Activated naive CD4-positive, alpha-beta T cell treated with anti-CD3 and anti-CD28 coated beads for 36 hours (primary cell): ENCODE measurements at regions not wholly inside any gene's neighbourhood (a gene's known extent, or its start where the extent isn't known, plus 50 kb on each side); places are given as distances from the start of the nearest gene placed in this dataset.
"Not testable (repeated sequence)": the region's sequence is repeated elsewhere in the genome, so short reads cannot be mapped to it uniquely, and the experiment has no call there.

Experiments
- CTCF ChIA-PET: fragments of 350-600 bp; sonication (Branson Sonifier 250); formaldehyde crosslinking; loops from one replicate; lab custom pipeline; 2021; ENCODE audit warnings: antibody characterized with exemption; lab: Charles Lee
- DNase-seq: peaks from one replicate; pipeline ENCODE4 v3.0.0-alpha.2; 2020
- H3K27ac Mint-ChIP-seq: one replicate; pipeline ENCODE4 v1.8.0; 2021; ENCODE audit warnings: mild to moderate bottlenecking, mixed read lengths
- H3K27me3 Mint-ChIP-seq: one replicate; pipeline ENCODE4 v1.8.0; 2021; ENCODE audit warnings: low read depth, mixed read lengths
- H3K36me3 Mint-ChIP-seq: one replicate; pipeline ENCODE4 v1.8.0; 2021; ENCODE audit warnings: low read depth, mixed read lengths
- H3K4me1 Mint-ChIP-seq: one replicate; pipeline ENCODE4 v1.8.0; 2021; ENCODE audit warnings: low read depth, mixed read lengths
- H3K4me3 Mint-ChIP-seq: one replicate; pipeline ENCODE4 v1.8.0; 2021; ENCODE audit warnings: mild to moderate bottlenecking, moderate library complexity, mixed read lengths
- H3K9me3 Mint-ChIP-seq: one replicate; pipeline ENCODE4 v1.8.0; 2021; ENCODE audit warnings: mixed read lengths
- intact Hi-C: fragments of 100-400 bp; cut with micrococcal nuclease; formaldehyde crosslinking; loops from one replicate; pipeline ENCODE4 v1.15.1; 2023

- H3K27ac Mint-ChIP-seq, H3K36me3 Mint-ChIP-seq, CTCF ChIA-PET, DNase-seq, H3K4me3 Mint-ChIP-seq, H3K9me3 Mint-ChIP-seq, intact Hi-C loops: not testable (repeated sequence)
- H3K4me1 Mint-ChIP-seq = peaks cover 17% of the 10 kb centered on the region
- peaks cover 24% of the 10 kb centered on the region for H3K27me3 Mint-ChIP-seq
Measured at GRCh38 chr9:63820882-63821281, 1464.1 kb downstream of the FOXD4L5 start.

DNA sequence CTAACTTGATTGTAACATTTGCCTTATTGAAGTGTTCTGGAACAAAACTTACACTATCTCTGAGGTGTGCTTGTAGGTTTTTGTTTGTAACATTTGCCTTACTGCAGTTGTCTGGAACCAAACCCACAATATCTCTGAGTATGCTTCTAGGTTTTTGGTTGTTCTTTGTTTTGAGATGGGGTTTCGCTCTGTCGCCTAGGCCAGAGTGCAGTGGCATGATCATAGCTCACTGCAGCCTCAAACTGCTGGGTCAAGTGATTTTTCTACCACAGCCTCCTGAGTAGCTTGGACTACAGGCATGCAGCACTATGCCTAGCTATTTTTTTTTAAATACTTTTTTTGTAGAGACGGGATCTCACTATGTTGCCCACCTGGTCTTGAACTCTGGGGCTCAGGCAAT lies 1464.6 kb downstream of the FOXD4L5 start:
- DNase-seq, intact Hi-C loops, CTCF ChIA-PET, H3K4me3 Mint-ChIP-seq, H3K27ac Mint-ChIP-seq, H3K36me3 Mint-ChIP-seq: not testable (repeated sequence)
- H3K4me1 Mint-ChIP-seq = peaks cover 17% of the 10 kb centered on the region
- H3K27me3 Mint-ChIP-seq = peaks cover 25% of the 10 kb centered on the region
- H3K9me3 Mint-ChIP-seq = peaks cover 11% of the 10 kb centered on the region

DNA sequence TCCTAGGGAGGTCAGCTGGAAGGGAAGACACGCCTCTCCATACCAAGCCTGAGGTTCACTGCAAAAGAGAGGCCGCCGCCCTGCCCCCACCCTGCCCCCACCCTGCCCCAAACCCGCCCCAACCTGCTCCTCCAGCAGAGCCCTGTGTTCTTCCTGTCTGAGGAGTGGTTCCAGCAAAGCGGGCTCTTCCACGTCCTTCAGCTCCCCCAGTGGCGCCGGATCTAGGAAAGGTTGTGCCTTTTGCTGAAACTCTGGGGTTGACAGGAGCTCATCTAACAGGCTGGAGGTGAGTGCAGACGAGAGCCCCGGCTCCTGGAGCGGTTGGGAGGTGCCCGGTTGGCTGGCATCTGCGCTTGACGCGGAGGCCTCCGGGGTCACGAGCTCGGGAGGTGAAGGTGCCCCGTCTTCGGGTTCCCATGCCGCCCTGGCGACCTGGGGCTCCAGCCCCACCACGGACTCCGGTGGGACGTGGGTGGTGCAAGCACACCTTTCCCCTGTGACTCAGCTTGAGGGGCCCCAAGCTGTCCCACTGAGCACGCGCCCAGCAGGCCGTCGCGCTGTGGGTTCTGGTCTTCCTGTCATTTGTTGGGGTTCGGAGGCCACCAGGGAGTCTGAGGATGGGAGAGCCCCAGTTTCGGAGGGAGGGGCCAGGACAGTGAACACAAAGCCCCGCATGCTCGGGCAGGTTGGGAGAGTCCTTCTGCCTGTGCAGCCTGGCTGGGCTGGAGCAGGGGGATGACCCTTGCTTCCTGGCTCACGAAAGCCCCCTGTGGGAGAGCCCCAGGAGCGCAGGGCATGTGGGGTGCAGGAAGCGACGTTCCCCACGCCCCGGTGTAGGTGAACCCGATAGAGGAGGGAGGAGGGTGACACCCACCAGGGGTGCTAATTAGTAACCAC lies 1467.1 kb downstream of the FOXD4L5 start:
- no peak overlapping the region for H3K27ac Mint-ChIP-seq
- peak overlapping the region; percentile 68 for H3K4me3 Mint-ChIP-seq
- peaks cover 17% of the 10 kb centered on the region for H3K4me1 Mint-ChIP-seq
- CTCF ChIA-PET = interaction anchor here (1.0 kb wide), 2 partner anchors 1018 to 1019 kb away, joined by 3 to 4 read pairs; no protein-coding TSS in a partner anchor
- peak; percentile 71 for DNase-seq
- peaks cover 1% of the 10 kb centered on the region for H3K36me3 Mint-ChIP-seq
- intact Hi-C loops = no loop called here
- H3K27me3 Mint-ChIP-seq = peaks cover 38% of the 10 kb centered on the region
- peaks cover 13% of the 10 kb centered on the region for H3K9me3 Mint-ChIP-seq

- H3K9me3 Mint-ChIP-seq = peaks cover 13% of the 10 kb centered on the region
- intact Hi-C loops = no loop called here
- DNase-seq = peak; percentile 67
- H3K4me1 Mint-ChIP-seq = peaks cover 17% of the 10 kb centered on the region
- peaks cover 1% of the 10 kb centered on the region for H3K36me3 Mint-ChIP-seq
- CTCF ChIA-PET = interaction anchor here (1.0 kb wide), 2 partner anchors 1017 to 1018 kb away, joined by 3 to 4 read pairs; no protein-coding TSS in a partner anchor
- peak overlapping the region; percentile 68 for H3K4me3 Mint-ChIP-seq
- no peak overlapping the region for H3K27ac Mint-ChIP-seq
- peaks cover 38% of the 10 kb centered on the region for H3K27me3 Mint-ChIP-seq
Measured at GRCh38 chr9:63816751-63817621, 1468.0 kb downstream of the FOXD4L5 start.

DNA sequence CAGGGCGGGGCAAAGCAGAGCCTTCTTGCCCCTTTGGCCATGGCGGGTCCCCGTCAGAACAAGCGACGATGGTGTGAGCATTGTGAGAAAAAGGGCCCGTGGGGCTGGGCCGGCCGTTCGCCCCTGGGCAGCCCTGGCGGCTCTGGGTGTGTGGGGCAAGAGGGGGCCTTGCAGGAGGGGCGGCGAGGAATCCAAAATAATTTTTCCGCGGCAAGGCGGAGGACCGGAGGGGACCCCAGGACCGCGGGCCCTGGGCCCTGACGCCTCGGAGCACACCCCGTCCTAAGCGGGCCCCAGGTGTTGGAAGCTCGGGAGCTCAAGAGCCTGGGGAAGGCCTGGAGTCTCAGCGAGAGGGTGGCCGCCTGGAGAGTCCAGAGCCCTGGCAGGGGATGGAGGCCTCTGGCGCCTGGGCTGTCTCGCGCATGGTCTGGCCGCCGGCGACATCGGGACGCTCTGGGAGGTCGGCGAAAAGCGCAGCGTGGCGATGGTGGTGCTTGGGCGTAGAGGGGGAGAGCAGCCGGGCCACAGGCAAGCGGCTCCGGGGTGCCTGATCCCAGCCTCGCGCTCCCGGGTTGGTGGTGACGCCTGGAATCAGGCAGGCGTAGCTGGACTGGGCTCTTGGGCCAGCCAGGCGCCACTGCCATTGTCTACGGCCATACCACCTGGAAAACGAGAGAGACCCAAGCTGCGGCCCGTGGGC lies 1469.9 kb downstream of the FOXD4L5 start:
- H3K36me3 Mint-ChIP-seq, intact Hi-C loops, H3K27ac Mint-ChIP-seq, H3K9me3 Mint-ChIP-seq, H3K4me3 Mint-ChIP-seq, DNase-seq, CTCF ChIA-PET: not testable (repeated sequence)
- peaks cover 17% of the 10 kb centered on the region for H3K4me1 Mint-ChIP-seq
- peaks cover 35% of the 10 kb centered on the region for H3K27me3 Mint-ChIP-seq

DNA sequence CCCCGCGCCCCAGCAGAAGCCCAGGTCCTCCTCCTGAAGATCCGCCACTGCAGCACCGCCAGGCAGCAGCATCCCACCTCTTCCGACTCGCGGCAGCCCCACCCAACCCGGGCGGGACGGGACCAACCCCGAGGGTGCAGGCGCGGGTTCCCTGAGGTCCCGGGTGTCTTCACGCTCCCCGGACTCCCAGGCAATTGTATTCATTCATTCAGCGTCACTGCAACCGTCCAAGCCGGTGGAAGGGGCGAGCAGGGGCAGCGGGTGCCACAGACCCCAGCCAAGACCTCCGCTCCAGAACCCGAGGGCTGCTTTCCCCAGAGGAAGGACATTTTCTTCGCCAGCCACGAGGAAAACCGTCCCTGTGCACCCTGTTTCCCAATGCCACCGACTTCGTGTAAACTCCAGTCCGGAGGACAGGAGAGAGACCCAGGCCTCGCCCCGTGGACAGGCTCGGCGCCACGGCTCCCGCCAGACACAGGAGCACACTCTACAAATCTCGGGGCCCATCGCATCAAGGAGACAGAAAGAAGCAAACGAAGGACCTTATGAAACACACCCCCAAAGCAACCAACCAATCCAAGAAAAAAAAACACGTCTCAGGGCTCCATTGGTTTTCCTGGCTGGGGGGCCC lies 1471.5 kb downstream of the FOXD4L5 start:
- intact Hi-C loops, H3K36me3 Mint-ChIP-seq, H3K27ac Mint-ChIP-seq: not testable (repeated sequence)

GRCh38 chr9:63812822-63813221 lies 1472.2 kb downstream of the FOXD4L5 start:
- H3K9me3 Mint-ChIP-seq, H3K36me3 Mint-ChIP-seq, DNase-seq, H3K27ac Mint-ChIP-seq, intact Hi-C loops, CTCF ChIA-PET, H3K4me3 Mint-ChIP-seq: not testable (repeated sequence)
- peaks cover 30% of the 10 kb centered on the region for H3K27me3 Mint-ChIP-seq
- H3K4me1 Mint-ChIP-seq = peaks cover 12% of the 10 kb centered on the region

More for the DNA sequence above, 1471.5 kb downstream of the FOXD4L5 start:
- H3K4me1 Mint-ChIP-seq = peaks cover 17% of the 10 kb centered on the region
- peaks cover 35% of the 10 kb centered on the region for H3K27me3 Mint-ChIP-seq
- CTCF ChIA-PET, H3K9me3 Mint-ChIP-seq, H3K4me3 Mint-ChIP-seq, DNase-seq: not testable (repeated sequence)

DNA sequence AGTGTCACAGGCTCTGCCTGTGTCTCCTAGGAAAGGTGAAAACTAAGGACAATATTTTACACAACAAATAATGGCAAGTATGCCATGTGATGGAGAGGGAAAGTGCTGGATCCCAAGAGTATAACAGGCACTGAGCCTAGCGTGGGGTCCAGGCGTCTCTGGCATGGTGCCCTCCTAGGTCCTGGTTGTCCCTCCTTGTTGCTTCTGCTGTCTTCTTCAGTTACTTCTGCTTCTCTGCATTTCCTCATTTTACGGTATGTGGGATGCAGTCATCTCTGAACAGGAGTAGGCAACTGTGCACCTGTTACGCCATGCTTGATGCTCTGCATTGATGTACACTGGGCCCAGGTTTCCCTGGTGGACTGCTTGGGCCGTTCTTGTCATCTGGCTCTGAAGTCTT lies 1480.8 kb downstream of the FOXD4L5 start:
- H3K9me3 Mint-ChIP-seq, H3K4me3 Mint-ChIP-seq, H3K4me1 Mint-ChIP-seq, DNase-seq, H3K36me3 Mint-ChIP-seq, CTCF ChIA-PET, intact Hi-C loops, H3K27ac Mint-ChIP-seq, H3K27me3 Mint-ChIP-seq: not testable (repeated sequence)

- H3K4me1 Mint-ChIP-seq, CTCF ChIA-PET, H3K27ac Mint-ChIP-seq, DNase-seq, H3K27me3 Mint-ChIP-seq, H3K36me3 Mint-ChIP-seq, H3K4me3 Mint-ChIP-seq, intact Hi-C loops: not testable (repeated sequence)
- H3K9me3 Mint-ChIP-seq = peaks cover 19% of the 10 kb centered on the region
Measured at GRCh38 chr9:63794081-63794685, 1490.8 kb downstream of the FOXD4L5 start.

DNA sequence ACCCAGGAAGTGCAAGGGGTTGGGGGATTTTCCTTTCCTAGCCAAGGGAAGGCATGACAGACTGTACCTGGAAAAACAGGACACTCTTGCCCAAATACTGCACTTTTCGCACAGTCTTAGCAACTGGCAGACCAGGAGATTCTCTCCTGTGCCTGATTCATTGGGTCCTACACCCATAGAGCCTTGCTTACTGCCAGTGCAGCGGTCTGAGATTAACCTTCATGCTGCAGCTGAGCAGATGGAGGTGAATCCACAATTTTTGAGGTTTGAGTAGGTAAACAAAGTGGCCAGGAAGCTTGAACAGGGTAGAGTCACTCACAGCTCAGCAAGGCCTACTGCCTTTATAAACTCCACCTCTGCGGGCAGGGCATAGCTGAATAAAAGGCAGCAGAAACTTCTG lies 1497.6 kb downstream of the FOXD4L5 start:
- H3K27ac Mint-ChIP-seq, DNase-seq, H3K27me3 Mint-ChIP-seq, H3K4me1 Mint-ChIP-seq, H3K36me3 Mint-ChIP-seq, intact Hi-C loops, CTCF ChIA-PET, H3K4me3 Mint-ChIP-seq: not testable (repeated sequence)
- peaks cover 14% of the 10 kb centered on the region for H3K9me3 Mint-ChIP-seq

GRCh38 chr9:63785059-63785458 lies 1500.0 kb downstream of the FOXD4L5 start:
- H3K4me3 Mint-ChIP-seq, CTCF ChIA-PET, intact Hi-C loops, H3K4me1 Mint-ChIP-seq, DNase-seq, H3K9me3 Mint-ChIP-seq, H3K27me3 Mint-ChIP-seq, H3K27ac Mint-ChIP-seq, H3K36me3 Mint-ChIP-seq: not testable (repeated sequence)
